OCI-LY7 (cell line): ENCODE measurements at regions not wholly inside any gene's neighbourhood (a gene's known extent, or its start where the extent isn't known, plus 50 kb on each side); places are given as distances from the start of the nearest gene placed in this dataset.

Experiments
- BruUV-seq: library from RNA; stranded (reverse); fragments of 400-500 nt; replicated peaks from 2 replicates; lab custom pipeline; 2021; lab: Mats Ljungman, UMichigan
- CTCF ChIA-PET: fragments of 300-600 bp; sonication (Branson Sonifier 250); formaldehyde crosslinking; loops from one replicate; lab custom pipeline; 2022; ENCODE audit warnings: antibody characterized with exemption; ENCODE audit not compliant: unreplicated experiment; lab: Charles Lee
- POLR2A ChIA-PET: fragments of 300-600 bp; sonication (Branson Sonifier 250); formaldehyde crosslinking; loops from one replicate; lab custom pipeline; 2022; ENCODE audit warnings: antibody characterized with exemption; lab: Charles Lee
- DNase-seq: peaks from one replicate; pipeline ENCODE4 v3.0.0-alpha.2; 2015; ENCODE audit warnings: low spot score
- H2AFZ ChIP-seq: fragments of 200-600 bp; sonication (generic), shearing (Covaris generic); 2 replicates; pipeline ENCODE4 v1.6.1; 2014; ENCODE audit warnings: mild to moderate bottlenecking, antibody characterized with exemption, low read length, moderate library complexity
- H3K27ac ChIP-seq: fragments of 200-600 bp; sonication (generic); 2 replicates; pipeline ENCODE4 v1.5.1; 2014; ENCODE audit warnings: mixed run types, low read depth, mild to moderate bottlenecking, moderate library complexity, low read length, inconsistent platforms; ENCODE audit not compliant: poor library complexity, severe bottlenecking
- H3K36me3 ChIP-seq: fragments of 200-600 bp; sonication (generic); 2 replicates; pipeline ENCODE4 v1.6.1; 2014; ENCODE audit warnings: mild to moderate bottlenecking, antibody characterized with exemption, low read length, moderate library complexity, mixed read lengths; ENCODE audit not compliant: insufficient read depth
- H3K4me1 ChIP-seq: fragments of 200-600 bp; sonication (generic); 2 replicates; pipeline ENCODE4 v1.5.1; 2014; ENCODE audit warnings: mild to moderate bottlenecking, low read length; ENCODE audit not compliant: insufficient read depth, poor library complexity, severe bottlenecking
- H3K4me2 ChIP-seq: fragments of 200-600 bp; sonication (generic); 2 replicates; pipeline ENCODE4 v1.6.1; 2014; ENCODE audit warnings: mild to moderate bottlenecking, low read length
- H3K4me3 ChIP-seq: fragments of 200-600 bp; sonication (generic); 2 replicates; pipeline ENCODE4 v1.5.1; 2014; ENCODE audit warnings: mild to moderate bottlenecking, low read depth, low read length; ENCODE audit not compliant: poor library complexity, severe bottlenecking
- H3K79me2 ChIP-seq: fragments of 200-600 bp; sonication (generic); 2 replicates; pipeline ENCODE4 v1.6.1; 2016; ENCODE audit warnings: low read depth, mild to moderate bottlenecking, low read length, moderate library complexity, mixed read lengths; ENCODE audit not compliant: insufficient read depth
- H3K9me2 ChIP-seq: fragments of 200-600 bp; sonication (generic); 2 replicates; pipeline ENCODE4 v1.6.1; 2016; ENCODE audit warnings: mild to moderate bottlenecking, low read length, mixed read lengths; ENCODE audit not compliant: insufficient read depth
- H3K9me3 ChIP-seq: fragments of 200-600 bp; sonication (generic); 2 replicates; pipeline ENCODE4 v1.6.1; 2014; ENCODE audit warnings: mild to moderate bottlenecking, mixed run types, low read length, mixed read lengths
- H4K20me1 ChIP-seq: fragments of 200-600 bp; sonication (generic); 2 replicates; pipeline ENCODE4 v1.6.1; 2014; ENCODE audit warnings: mild to moderate bottlenecking, antibody characterized with exemption, low read length, moderate library complexity, mixed read lengths; ENCODE audit not compliant: insufficient read depth
- EZH2phosphoT487 ChIP-seq: fragments of 200-600 bp; sonication (generic); IDR thresholded peaks from 2 replicates; pipeline ENCODE4 v1.6.1; 2018; ENCODE audit warnings: low read depth, borderline replicate concordance, mild to moderate bottlenecking, mixed run types, antibody characterized with exemption, low read length, moderate library complexity, mixed read lengths
- intact Hi-C: fragments of 100-400 bp; cut with micrococcal nuclease; formaldehyde crosslinking; loops from one replicate; pipeline ENCODE4 v1.10.0; 2022; ENCODE audit not compliant: unreplicated experiment
- TF ChIP-seq, protein P1 (sequence below): fragments of 200-600 bp; sonication (generic); conservative IDR thresholded peaks from 2 replicates; pipeline ENCODE4 v1.5.1; 2014; ENCODE audit warnings: mild to moderate bottlenecking, antibody characterized with exemption, low read length, moderate library complexity, mixed read lengths

DNA sequence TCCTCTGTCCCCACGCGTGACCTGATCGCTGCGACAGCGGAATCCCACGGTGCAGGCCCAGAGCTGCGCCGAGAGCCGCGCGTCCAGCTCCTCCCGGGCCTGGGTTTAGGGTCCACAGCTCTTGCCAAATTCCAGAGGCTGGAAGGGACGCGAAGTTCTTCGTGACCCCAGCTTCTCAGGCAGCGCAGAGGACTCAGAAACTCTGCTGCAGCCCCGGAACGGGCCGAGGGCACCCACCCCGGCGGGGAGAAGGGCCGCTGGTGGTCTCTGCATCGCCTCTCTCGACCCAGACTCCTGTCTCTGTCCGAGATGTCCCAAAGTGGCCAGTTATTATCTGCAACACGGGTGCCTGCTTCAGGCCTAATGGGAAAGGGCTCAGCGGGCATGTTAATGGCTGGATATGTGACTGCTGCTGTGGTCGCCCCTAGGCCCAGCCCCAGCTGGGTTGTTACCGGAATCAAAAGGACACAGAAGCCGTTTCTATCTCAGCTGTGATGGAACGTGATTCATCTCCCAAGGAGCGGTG is 236.4 kb downstream of the VRK1 start:
- ChIA-PET CTCF (no interaction called here), POLR2A (no interaction called here)
- H3K79me2 ChIP-seq: no peaks in the 10 kb centered on the region
- BruUV-seq: no TSS peak
- H3K9me3 ChIP-seq: 0 out of 2 replicates have a peak, but pooled peaks cover 3% of the 10 kb centered on the region
- no peaks in the 10 kb centered on the region for H3K4me1 ChIP-seq
- intact Hi-C loops: no loop called here
- H3K27ac ChIP-seq: no peak overlapping the region
- no peak for DNase-seq
- no peak overlapping the region for H2AFZ ChIP-seq
- H3K9me2 ChIP-seq: no peaks in the 10 kb centered on the region
- TF ChIP-seq, protein P1, sequence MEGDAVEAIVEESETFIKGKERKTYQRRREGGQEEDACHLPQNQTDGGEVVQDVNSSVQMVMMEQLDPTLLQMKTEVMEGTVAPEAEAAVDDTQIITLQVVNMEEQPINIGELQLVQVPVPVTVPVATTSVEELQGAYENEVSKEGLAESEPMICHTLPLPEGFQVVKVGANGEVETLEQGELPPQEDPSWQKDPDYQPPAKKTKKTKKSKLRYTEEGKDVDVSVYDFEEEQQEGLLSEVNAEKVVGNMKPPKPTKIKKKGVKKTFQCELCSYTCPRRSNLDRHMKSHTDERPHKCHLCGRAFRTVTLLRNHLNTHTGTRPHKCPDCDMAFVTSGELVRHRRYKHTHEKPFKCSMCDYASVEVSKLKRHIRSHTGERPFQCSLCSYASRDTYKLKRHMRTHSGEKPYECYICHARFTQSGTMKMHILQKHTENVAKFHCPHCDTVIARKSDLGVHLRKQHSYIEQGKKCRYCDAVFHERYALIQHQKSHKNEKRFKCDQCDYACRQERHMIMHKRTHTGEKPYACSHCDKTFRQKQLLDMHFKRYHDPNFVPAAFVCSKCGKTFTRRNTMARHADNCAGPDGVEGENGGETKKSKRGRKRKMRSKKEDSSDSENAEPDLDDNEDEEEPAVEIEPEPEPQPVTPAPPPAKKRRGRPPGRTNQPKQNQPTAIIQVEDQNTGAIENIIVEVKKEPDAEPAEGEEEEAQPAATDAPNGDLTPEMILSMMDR: no peak
- TF ChIP-seq EZH2phosphoT487: no peak
- H3K4me3 ChIP-seq: no peak overlapping the region
- H4K20me1 ChIP-seq: no peaks in the 10 kb centered on the region
- H3K4me2 ChIP-seq: no peak overlapping the region
- H3K36me3 ChIP-seq: no peaks in the 10 kb centered on the region

DNA sequence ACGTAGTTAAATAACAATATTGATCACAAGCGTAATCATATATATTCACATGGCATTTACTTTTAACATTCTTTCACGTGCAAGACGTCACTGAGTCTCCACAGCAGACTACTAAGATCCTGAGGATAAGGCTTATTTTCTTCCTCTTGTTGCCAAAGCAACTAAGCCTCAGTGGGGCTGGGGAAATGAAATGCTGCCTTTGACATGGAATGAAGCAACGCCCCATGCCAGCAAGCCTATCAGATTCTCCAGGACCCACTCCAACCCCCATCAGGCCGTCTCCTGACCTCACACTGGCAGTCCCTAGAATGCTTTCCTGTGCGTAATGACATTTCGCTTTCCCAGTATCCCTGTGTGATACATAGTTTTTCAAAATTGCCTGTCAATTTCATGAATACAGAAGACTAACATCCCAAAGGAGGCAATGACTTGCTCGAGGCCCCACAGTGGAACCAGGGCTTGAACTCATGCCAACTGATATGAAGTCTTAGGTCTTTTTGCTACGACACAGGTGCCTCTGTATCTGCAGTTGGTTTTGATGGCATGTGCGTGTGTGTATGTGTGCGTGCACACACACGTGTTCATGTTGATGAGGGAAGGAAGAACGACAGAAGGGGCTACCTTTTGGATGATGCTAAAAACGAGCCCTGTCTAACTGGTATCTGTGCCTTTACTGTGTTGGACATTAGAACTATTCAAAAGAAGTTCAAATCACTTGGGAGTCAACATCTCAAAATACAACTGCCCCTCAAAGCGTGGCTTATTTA is 239.1 kb downstream of the VRK1 start:
- Histone ChIP-seq H3K9me3 (peaks cover 12% of the 10 kb centered on the region; the same call in 1 of the 2 replicates), H3K4me1 (no peaks in the 10 kb centered on the region), H3K9me2 (no peaks in the 10 kb centered on the region), H3K36me3 (no peaks in the 10 kb centered on the region), H3K79me2 (no peaks in the 10 kb centered on the region), H3K4me3 (no peak overlapping the region), H4K20me1 (no peaks in the 10 kb centered on the region), H2AFZ (no peak overlapping the region), H3K4me2 (no peak overlapping the region), H3K27ac (no peak overlapping the region)
- POLR2A ChIA-PET: no interaction called here
- BruUV-seq: no TSS peak
- TF ChIP-seq, protein P1: no peak
- no peak for TF ChIP-seq EZH2phosphoT487
- CTCF ChIA-PET: no interaction called here
- intact Hi-C loops: no loop called here
- no peak for DNase-seq
